ENCODE measurements at regions not wholly inside any gene's neighbourhood (a gene's known extent, or its start where the extent isn't known, plus 50 kb on each side); places are given as distances from the start of the nearest gene placed in this dataset.

- TF ChIP-seq SUZ12 (IDR thresholded peaks at IDR 0.05; ENCODE audit: extremely low read depth, insufficient read depth, insufficient read length) (no peak), ZNF274 (IDR thresholded peaks at IDR 0.05; ENCODE audit: low read depth, low read length) (no peak)
These were observed 230.5 kb upstream of the ZRANB2 start for GRCh38 chr1:71311376-71311775.
